Ascending aorta (tissue), 2 donors: ENCODE measurements at regions not wholly inside any gene's neighbourhood (a gene's known extent, or its start where the extent isn't known, plus 50 kb on each side); places are given as distances from the start of the nearest gene placed in this dataset.

ENCODE experiments used
- DNase-seq, 2 donors: peaks; one replicate each; pipeline ENCODE4 v3.0.0-alpha.2; 2019; ENCODE audit warnings: low spot score in 2 of 2
- H3K27ac ChIP-seq, 2 donors: fragments of 200-600 bp; sonication (generic); one replicate each; pipeline ENCODE4 v1.5.1; 2016 to 2017; ENCODE audit warnings: mild to moderate bottlenecking in 1 of 2
- H3K27me3 ChIP-seq: fragments of 200-600 bp; sonication (generic); one replicate; pipeline ENCODE4 v1.5.1; 2017
- H3K36me3 ChIP-seq, 2 donors: fragments of 200-600 bp; sonication (generic); one replicate each; pipeline ENCODE4 v1.5.1; 2016
- H3K4me1 ChIP-seq, 2 donors: fragments of 200-600 bp; sonication (generic); one replicate each; pipeline ENCODE4 v1.5.1; 2016 to 2017; ENCODE audit warnings: mild to moderate bottlenecking in 1 of 2
- H3K4me3 ChIP-seq, 2 donors: fragments of 200-600 bp; sonication (generic); one replicate each; pipeline ENCODE4 v1.5.1; 2016 to 2017; ENCODE audit warnings: mild to moderate bottlenecking in 1 of 2
- H3K9me3 ChIP-seq, 2 donors: fragments of 200-600 bp; sonication (generic); one replicate each; pipeline ENCODE4 v1.5.1; 2016
- CTCF ChIP-seq, 3 experiments: fragments of 200-600 bp in 2 of 3; fragments of 450-650 bp in 1 of 3; sonication (generic) in 2 of 3; IDR thresholded peaks; one replicate each; pipeline ENCODE4 v1.5.1; 2016 to 2019; ENCODE audit warnings: antibody characterized with exemption in 3 of 3, mild to moderate bottlenecking in 1 of 3, moderate library complexity in 1 of 3
- intact Hi-C: fragments of 100-400 bp; cut with DNase I; formaldehyde crosslinking; loops from one replicate; pipeline ENCODE4 v1.15.1; 2023

- H3K4me3 ChIP-seq = no peak overlapping the region
- H3K9me3 ChIP-seq = no peaks in the 10 kb centered on the region
- H3K27me3 ChIP-seq = no peaks in the 10 kb centered on the region
- no peak for TF ChIP-seq CTCF (IDR thresholded peaks at IDR 0.05)
- H3K4me1 ChIP-seq = no peaks in the 10 kb centered on the region
- no peak overlapping the region for H3K27ac ChIP-seq
- no peak for DNase-seq
- H3K36me3 ChIP-seq = no peaks in the 10 kb centered on the region
- intact Hi-C loops = no loop called here
Measured at GRCh38 chr9:13933268-13933656, 380.7 kb downstream of the NFIB start.

- no peak for TF ChIP-seq CTCF (IDR thresholded peaks at IDR 0.05)
- intact Hi-C loops = no loop called here
- H3K27me3 ChIP-seq = no peaks in the 10 kb centered on the region
- H3K27ac ChIP-seq = no peak overlapping the region
- H3K9me3 ChIP-seq = no peaks in the 10 kb centered on the region
- DNase-seq = no peak
- H3K4me1 ChIP-seq = no peaks in the 10 kb centered on the region
- no peak overlapping the region for H3K4me3 ChIP-seq
- no peaks in the 10 kb centered on the region for H3K36me3 ChIP-seq
Measured at GRCh38 chr9:13932528-13933267, 381.2 kb downstream of the NFIB start.

DNA sequence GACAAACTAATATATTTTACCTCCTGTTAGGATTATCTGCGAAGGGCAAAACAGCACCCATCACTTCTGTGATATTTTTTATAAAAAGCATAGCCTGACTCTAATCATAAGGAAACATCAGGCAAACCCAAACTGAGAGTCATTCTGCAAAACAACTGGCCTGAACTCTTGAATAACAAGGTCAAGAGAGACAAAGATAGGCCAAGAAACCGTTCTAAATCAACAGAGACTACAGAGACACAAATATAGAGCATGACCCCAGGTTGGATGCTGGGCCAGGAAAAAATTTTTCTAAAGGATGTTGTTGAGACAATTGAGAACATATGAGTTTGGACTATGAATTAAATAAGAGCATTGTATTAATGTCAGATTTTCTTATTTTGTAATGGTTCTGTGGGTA lies 384.9 kb downstream of the NFIB start:
- no peak overlapping the region for H3K4me3 ChIP-seq
- intact Hi-C loops = no loop called here
- no peaks in the 10 kb centered on the region for H3K9me3 ChIP-seq
- TF ChIP-seq CTCF (IDR thresholded peaks at IDR 0.05) = no peak
- no peak for DNase-seq
- H3K27me3 ChIP-seq = no peaks in the 10 kb centered on the region
- H3K36me3 ChIP-seq = no peaks in the 10 kb centered on the region
- no peak overlapping the region for H3K27ac ChIP-seq
- H3K4me1 ChIP-seq = no peaks in the 10 kb centered on the region

DNA sequence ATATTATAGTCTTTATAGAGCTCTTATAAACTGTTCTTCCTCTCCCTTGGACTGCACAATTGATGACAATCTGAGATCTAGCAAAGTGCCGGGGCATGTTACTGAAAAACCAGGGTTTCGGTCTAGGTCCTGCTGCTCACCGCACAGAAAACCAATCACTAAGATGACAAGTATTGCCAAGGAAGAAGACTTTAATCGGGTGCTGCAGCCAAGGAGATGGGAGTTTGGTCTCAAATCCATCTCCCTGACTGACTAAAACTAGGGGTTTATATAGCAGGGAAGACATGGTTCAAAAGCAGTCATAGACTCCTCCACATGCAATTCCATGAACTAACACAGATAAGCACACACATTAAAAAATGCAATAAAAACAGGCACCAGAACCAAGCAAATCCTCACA lies 390.6 kb downstream of the NFIB start:
- no peaks in the 10 kb centered on the region for H3K9me3 ChIP-seq
- DNase-seq = no peak
- no peak for TF ChIP-seq CTCF (IDR thresholded peaks at IDR 0.05)
- no peaks in the 10 kb centered on the region for H3K27me3 ChIP-seq
- H3K27ac ChIP-seq = no peak overlapping the region
- H3K4me1 ChIP-seq = peaks cover 0 to 2% of the 10 kb centered on the region in 2 donors
- no peak overlapping the region for H3K4me3 ChIP-seq
- H3K36me3 ChIP-seq = no peaks in the 10 kb centered on the region
- intact Hi-C loops = no loop called here

GRCh38 chr9:13920557-13920956 lies 393.4 kb downstream of the NFIB start:
- no peak for DNase-seq
- Histone ChIP-seq H3K27ac (peak overlapping the region in 1 of 2 donors; percentile 3), H3K36me3 (no peaks in the 10 kb centered on the region), H3K4me3 (no peak overlapping the region), H3K9me3 (no peaks in the 10 kb centered on the region), H3K4me1 (peaks cover 0 to 5% of the 10 kb centered on the region in 2 donors), H3K27me3 (no peaks in the 10 kb centered on the region)
- no peak for TF ChIP-seq CTCF (IDR thresholded peaks at IDR 0.05)
- intact Hi-C loops = no loop called here

- no peak for DNase-seq
- Histone ChIP-seq H3K27ac (peak overlapping the region in 1 of 2 donors; percentile 27), H3K36me3 (no peaks in the 10 kb centered on the region), H3K4me3 (no peak overlapping the region), H3K27me3 (no peaks in the 10 kb centered on the region), H3K4me1 (peaks cover 0 to 8% of the 10 kb centered on the region in 2 donors), H3K9me3 (no peaks in the 10 kb centered on the region)
- intact Hi-C loops = no loop called here
- no peak for TF ChIP-seq CTCF (IDR thresholded peaks at IDR 0.05)
Measured at GRCh38 chr9:13919401-13919800, 394.5 kb downstream of the NFIB start.
